ENCODE measurements at regions not wholly inside any gene's neighbourhood (a gene's known extent, or its start where the extent isn't known, plus 50 kb on each side); places are given as distances from the start of the nearest gene placed in this dataset.

GRCh38 chr3:480070-480469 is 283.5 kb downstream of the CHL1 start:
- TF ChIP-seq CTCF (conservative IDR thresholded peaks at IDR 0.05; ENCODE audit: low read depth, low read length) (no peak), EZH2 (IDR thresholded peaks at IDR 0.05; ENCODE audit: borderline replicate concordance, low read depth, low read length, poor library complexity, severe bottlenecking) (no peak)
